ENCODE measurements at regions not wholly inside any gene's neighbourhood (a gene's known extent, or its start where the extent isn't known, plus 50 kb on each side); places are given as distances from the start of the nearest gene placed in this dataset.

DNA sequence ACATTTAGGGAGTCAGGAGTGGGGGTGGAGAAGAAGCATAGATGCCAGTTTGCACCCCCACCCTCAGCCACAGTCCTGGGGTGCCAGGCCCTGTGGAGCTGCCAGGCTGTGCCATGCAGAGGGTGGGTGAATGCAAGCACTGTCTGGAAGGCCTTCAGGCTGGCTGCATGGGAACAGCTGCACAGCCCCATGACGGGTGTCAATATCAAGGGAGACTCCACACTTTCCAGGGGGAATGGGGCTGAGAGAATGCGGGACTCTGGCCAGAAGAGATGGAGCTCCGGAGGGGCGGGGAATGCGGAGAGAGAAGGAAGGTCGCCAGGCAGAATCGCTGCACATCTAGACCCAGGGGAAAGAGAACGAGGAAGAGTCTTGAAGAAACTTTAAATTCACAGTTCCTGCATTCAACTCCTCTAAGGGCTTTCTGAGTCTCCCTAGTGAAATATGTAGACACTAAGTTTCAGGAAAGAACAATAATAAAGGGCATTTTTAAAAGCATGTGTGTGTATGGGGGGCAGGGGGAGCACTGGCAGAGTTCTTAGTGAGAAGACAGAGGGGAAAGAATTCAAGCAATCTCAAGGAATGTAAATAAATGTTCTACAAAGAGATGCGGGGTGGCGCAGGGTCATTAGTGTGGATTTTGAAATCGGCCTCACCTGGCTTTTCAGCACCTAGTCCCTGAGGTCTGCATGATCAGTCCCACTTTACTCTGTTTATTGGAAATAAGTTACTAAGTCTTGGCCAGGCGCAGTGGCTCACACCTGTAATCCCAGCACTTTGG lies 59.1 kb downstream of the BOD1 start:
- TF ChIP-seq, protein P1, sequence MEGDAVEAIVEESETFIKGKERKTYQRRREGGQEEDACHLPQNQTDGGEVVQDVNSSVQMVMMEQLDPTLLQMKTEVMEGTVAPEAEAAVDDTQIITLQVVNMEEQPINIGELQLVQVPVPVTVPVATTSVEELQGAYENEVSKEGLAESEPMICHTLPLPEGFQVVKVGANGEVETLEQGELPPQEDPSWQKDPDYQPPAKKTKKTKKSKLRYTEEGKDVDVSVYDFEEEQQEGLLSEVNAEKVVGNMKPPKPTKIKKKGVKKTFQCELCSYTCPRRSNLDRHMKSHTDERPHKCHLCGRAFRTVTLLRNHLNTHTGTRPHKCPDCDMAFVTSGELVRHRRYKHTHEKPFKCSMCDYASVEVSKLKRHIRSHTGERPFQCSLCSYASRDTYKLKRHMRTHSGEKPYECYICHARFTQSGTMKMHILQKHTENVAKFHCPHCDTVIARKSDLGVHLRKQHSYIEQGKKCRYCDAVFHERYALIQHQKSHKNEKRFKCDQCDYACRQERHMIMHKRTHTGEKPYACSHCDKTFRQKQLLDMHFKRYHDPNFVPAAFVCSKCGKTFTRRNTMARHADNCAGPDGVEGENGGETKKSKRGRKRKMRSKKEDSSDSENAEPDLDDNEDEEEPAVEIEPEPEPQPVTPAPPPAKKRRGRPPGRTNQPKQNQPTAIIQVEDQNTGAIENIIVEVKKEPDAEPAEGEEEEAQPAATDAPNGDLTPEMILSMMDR (IDR thresholded peaks at IDR 0.05), result no peak
- no peak for TF ChIP-seq POLR2AphosphoS5 (IDR thresholded peaks at IDR 0.05)
- no peak for TF ChIP-seq POLR2A (IDR thresholded peaks at IDR 0.05)
